ENCODE measurements at regions not wholly inside any gene's neighbourhood (a gene's known extent, or its start where the extent isn't known, plus 50 kb on each side); places are given as distances from the start of the nearest gene placed in this dataset.

DNA sequence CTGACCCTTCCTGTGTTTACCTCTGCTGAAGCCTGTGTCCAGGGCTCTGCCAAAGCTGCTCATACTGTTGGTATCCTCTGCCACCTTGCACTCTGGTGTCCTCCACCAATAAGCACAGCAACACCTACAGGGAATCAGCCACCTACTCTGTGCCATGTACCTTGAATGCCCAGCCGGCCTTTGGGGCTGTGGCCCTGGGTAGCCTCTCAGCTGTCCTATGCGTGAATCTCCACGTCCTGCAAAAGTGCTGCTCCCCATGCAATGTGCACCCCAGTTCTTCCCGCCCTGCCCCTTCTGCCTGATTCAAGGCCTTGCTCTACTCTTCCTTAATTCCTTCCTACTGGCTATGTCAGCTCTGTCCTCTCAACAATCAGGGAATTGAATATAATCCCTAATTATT is 506.5 kb downstream of the ARHGEF28 start:
- TF ChIP-seq, protein P1, sequence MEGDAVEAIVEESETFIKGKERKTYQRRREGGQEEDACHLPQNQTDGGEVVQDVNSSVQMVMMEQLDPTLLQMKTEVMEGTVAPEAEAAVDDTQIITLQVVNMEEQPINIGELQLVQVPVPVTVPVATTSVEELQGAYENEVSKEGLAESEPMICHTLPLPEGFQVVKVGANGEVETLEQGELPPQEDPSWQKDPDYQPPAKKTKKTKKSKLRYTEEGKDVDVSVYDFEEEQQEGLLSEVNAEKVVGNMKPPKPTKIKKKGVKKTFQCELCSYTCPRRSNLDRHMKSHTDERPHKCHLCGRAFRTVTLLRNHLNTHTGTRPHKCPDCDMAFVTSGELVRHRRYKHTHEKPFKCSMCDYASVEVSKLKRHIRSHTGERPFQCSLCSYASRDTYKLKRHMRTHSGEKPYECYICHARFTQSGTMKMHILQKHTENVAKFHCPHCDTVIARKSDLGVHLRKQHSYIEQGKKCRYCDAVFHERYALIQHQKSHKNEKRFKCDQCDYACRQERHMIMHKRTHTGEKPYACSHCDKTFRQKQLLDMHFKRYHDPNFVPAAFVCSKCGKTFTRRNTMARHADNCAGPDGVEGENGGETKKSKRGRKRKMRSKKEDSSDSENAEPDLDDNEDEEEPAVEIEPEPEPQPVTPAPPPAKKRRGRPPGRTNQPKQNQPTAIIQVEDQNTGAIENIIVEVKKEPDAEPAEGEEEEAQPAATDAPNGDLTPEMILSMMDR (conservative IDR thresholded peaks at IDR 0.05; ENCODE audit: low read depth, low read length): no peak
- no peak for DNase-seq (ENCODE audit: low read depth)
- H3K4me3 ChIP-seq (ENCODE audit: low read length): no peak overlapping the region

DNA sequence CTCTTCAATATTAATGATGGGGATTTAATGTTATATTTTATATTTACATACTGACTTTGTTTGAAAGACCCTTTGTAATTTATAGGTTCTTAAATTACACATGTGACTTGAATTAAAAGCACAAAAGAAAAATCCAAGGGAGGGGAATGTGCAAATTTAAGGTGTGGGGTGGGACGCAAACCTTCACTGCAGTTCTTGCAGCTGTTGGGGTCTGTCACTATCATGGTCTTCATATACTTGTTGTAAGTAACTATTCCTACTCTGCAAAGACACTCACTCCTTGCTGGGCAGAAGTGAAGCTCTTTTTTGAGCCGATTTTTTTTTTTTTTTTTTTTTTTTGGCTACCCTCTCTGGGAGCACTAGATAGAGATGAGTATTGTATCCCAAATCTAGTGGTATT is 505.3 kb downstream of the ARHGEF28 start:
- TF ChIP-seq, protein P1 (conservative IDR thresholded peaks at IDR 0.05; ENCODE audit: low read depth, low read length): no peak
- DNase-seq (ENCODE audit: low read depth): no peak
- no peak overlapping the region for H3K4me3 ChIP-seq (ENCODE audit: low read length)

DNA sequence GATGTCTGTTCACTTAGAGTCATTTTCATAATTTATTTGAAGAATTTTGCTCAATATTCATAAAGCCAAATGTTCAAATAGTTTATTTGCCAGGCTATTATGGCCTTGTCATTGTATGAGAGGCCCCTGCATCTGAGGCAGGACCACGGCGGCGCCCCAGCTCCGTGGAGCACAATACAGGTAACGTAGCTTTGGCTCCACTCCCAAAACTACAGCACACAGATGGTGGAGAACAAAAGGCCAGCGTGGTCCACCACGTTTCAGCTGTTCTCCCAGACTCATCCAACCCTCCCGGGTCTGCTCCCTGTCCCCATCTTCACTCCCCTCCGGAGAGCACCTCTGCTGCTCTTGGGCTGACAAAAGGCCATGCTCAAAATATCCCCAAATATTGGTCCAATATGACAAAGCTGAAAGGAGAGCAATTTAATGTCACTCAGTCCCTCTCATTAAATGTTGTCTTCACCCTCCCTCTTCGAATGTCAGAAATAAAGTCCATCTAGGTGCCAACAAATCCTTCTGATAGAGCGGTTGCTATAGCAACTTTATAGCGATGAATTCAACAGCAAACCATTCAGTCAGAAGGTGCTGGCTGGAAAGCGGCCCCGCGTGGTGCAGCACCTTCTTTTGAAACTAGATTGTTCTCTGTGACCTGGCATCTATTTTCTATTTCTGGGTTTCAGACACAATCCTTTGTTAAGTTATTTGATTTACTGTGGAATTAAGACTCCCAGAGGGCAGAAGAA is 504.3 kb downstream of the ARHGEF28 start:
- TF ChIP-seq, protein P1 (conservative IDR thresholded peaks at IDR 0.05; ENCODE audit: low read depth, low read length): no peak
- no peak overlapping the region for H3K4me3 ChIP-seq (ENCODE audit: low read length)

DNA sequence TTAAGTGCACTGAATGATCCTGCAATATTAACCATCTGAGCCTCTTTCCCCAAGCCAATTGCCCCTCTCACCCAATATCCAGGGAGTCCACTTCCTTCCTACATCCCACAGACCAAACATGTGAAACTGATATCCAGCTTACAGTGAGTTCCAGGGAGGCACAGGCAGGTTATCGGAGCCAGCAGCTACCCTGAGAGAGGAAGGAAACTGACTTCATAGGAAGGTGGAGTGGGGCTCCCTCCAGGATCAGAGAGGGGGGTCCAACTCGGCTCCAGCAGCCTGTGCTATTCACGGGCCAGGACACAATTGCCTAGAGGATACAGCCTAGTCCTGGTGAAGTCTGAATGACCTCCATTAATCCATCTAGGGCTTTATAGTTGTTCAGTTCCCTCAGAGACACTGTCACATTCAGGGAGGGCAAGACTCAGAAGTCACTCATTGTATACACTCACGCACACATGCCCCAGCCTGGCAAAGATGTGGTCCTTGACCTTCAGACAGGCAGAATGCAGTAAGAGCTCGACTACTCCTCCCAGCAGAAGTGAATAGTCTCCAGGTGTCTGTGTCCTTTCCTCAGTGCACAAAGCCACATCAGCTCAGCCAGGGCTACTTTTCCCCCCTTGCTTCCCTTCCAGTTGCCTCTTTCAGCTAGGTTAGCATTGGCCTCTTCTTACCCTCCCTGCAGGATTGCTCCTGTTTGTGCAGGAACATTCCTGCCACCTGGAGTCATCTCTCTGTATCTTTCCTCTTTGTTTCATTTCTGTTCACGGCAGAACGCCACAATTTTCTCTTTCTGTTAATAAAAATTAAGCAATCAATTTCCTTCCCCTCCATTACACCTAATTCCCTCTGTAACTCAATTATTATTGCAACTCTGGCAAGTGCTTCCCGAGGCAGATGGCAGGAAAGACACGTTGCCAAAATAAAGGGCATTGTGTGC is 501.7 kb downstream of the ARHGEF28 start:
- DNase-seq (ENCODE audit: low read depth): no peak
- H3K4me3 ChIP-seq (ENCODE audit: low read length): no peak overlapping the region
- TF ChIP-seq, protein P1 (conservative IDR thresholded peaks at IDR 0.05; ENCODE audit: low read depth, low read length): peak; percentile 33

More for the DNA sequence above, 504.3 kb downstream of the ARHGEF28 start:
- no peak for DNase-seq (ENCODE audit: low read depth)

DNA sequence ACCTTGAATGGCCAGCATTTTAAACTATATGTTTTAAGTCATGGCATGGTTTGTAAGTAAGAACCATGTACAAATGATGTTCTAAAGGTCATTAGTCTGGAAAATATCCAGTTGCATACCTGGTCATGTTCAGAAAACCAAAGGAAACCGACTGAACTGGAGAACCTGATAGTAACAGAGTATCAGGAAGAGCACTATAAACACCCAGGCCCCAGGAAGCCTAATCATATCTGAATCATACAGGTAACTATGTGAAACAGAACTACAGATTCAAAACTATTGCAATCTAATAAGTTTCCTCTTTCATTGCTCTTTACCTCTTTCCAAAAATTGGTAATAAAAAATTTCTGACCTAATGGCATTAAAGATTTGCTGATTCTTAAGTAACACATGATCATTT is 500.3 kb downstream of the ARHGEF28 start:
- no peak for DNase-seq (ENCODE audit: low read depth)
- H3K4me3 ChIP-seq (ENCODE audit: low read length): no peak overlapping the region
- TF ChIP-seq, protein P1 (conservative IDR thresholded peaks at IDR 0.05; ENCODE audit: low read depth, low read length): no peak

DNA sequence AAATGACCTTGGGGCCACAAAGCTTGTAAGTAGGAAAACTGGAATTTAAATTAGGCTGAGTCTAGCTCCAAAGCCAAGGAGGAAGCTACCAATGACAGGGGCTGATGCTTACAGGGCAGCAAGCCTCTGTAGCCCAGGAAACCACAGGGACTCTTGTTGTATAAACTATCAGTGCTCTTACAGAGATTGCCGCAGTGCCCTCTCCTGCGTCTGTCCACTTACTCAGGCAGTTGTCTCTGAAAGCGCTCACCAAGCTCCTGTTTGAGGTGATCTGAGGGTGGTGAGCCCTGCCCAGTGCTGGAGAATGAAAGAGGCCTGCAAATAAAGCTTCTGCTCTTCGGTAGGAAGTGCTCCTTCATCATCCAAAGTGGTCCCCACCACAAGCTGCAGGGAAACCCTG is 498.8 kb downstream of the ARHGEF28 start:
- no peak for DNase-seq (ENCODE audit: low read depth)
- no peak overlapping the region for H3K4me3 ChIP-seq (ENCODE audit: low read length)
- TF ChIP-seq, protein P1 (conservative IDR thresholded peaks at IDR 0.05; ENCODE audit: low read depth, low read length): no peak
